HL-60 (cell line): ENCODE measurements at regions not wholly inside any gene's neighbourhood (a gene's known extent, or its start where the extent isn't known, plus 50 kb on each side); places are given as distances from the start of the nearest gene placed in this dataset.

Experiments used
- DNase-seq, 2 experiments: peaks; one replicate each; pipeline ENCODE4 v3.0.0-alpha.2; 2010 to 2020; ENCODE audit warnings: low read depth in 1 of 2, low spot score in 1 of 2
- H3K27ac ChIP-seq: fragments of 250-450 bp; sonication (Bioruptor Pico); replicated peaks from 2 replicates; pipeline ENCODE4 v1.5.1; 2020; ENCODE audit warnings: mild to moderate bottlenecking, moderate library complexity
- H3K27me3 ChIP-seq: fragments of 250-450 bp; sonication (Bioruptor Pico); 2 replicates; pipeline ENCODE4 v1.5.1; 2021; ENCODE audit warnings: mild to moderate bottlenecking, moderate library complexity; ENCODE audit not compliant: insufficient read depth, poor library complexity, severe bottlenecking
- H3K4me3 ChIP-seq: replicated peaks from 2 replicates; pipeline ENCODE4 v1.5.1; 2011; ENCODE audit warnings: mild to moderate bottlenecking, control low read depth, low read length; ENCODE audit not compliant: insufficient read depth
- GABPA ChIP-seq: IDR thresholded peaks from 2 replicates; pipeline ENCODE4 v1.6.1; 2012; ENCODE audit warnings: low read depth
- POLR2AphosphoS5 ChIP-seq: IDR thresholded peaks from 2 replicates; pipeline ENCODE4 v1.6.1; 2012; ENCODE audit warnings: low read depth
- SPI1 ChIP-seq: IDR thresholded peaks from 2 replicates; pipeline ENCODE4 v1.6.1; 2012; ENCODE audit warnings: low read depth, mild to moderate bottlenecking, borderline replicate concordance
- TF ChIP-seq, protein P1 (sequence below): IDR thresholded peaks from one replicate; pipeline ENCODE4 v1.5.1; 2011; ENCODE audit warnings: low read length, control low read depth, inconsistent platforms; ENCODE audit not compliant: insufficient read depth
- TF ChIP-seq, protein P2 (sequence below): IDR thresholded peaks from 2 replicates; pipeline ENCODE4 v1.6.1; 2012; ENCODE audit warnings: low read depth; ENCODE audit not compliant: insufficient replicate concordance

DNA sequence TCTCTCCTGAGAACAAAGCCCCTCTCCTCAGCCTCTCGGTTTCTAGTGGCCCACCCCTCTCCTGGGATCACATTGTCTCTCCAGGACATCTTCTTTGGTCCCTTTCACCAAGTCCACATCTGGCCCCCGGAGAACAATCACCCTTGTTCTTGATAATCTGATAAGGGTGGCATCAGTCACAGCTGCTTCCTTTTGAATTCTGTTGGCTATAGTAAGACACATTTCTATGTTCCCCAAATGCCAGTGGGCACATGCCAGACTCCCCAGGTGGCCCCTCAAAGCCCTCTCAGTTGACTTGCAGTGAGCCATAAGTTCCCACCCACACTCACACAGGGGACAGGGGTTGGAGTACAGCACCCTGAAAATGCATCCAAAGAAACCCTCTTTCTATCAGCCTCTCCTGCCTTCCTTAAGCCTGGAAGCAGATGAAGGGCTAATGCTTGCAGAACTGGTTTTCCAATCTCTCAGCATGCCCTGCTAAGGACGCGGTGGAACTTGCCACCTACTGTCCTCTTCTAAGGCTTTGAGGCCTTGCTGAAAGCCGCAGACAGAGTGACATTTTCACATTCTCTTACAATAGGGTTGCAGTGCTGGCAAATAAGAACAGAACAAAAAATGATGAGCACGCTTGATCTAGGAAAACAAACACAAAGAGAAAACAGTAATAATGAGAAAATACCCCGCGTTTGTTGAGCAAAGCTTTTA, 101.3 kb upstream of the SLCO3A1 start:
- TF ChIP-seq, protein P1, sequence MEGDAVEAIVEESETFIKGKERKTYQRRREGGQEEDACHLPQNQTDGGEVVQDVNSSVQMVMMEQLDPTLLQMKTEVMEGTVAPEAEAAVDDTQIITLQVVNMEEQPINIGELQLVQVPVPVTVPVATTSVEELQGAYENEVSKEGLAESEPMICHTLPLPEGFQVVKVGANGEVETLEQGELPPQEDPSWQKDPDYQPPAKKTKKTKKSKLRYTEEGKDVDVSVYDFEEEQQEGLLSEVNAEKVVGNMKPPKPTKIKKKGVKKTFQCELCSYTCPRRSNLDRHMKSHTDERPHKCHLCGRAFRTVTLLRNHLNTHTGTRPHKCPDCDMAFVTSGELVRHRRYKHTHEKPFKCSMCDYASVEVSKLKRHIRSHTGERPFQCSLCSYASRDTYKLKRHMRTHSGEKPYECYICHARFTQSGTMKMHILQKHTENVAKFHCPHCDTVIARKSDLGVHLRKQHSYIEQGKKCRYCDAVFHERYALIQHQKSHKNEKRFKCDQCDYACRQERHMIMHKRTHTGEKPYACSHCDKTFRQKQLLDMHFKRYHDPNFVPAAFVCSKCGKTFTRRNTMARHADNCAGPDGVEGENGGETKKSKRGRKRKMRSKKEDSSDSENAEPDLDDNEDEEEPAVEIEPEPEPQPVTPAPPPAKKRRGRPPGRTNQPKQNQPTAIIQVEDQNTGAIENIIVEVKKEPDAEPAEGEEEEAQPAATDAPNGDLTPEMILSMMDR = no peak
- TF ChIP-seq SPI1 (no peak), GABPA (no peak), POLR2AphosphoS5 (no peak)
- TF ChIP-seq, protein P2, sequence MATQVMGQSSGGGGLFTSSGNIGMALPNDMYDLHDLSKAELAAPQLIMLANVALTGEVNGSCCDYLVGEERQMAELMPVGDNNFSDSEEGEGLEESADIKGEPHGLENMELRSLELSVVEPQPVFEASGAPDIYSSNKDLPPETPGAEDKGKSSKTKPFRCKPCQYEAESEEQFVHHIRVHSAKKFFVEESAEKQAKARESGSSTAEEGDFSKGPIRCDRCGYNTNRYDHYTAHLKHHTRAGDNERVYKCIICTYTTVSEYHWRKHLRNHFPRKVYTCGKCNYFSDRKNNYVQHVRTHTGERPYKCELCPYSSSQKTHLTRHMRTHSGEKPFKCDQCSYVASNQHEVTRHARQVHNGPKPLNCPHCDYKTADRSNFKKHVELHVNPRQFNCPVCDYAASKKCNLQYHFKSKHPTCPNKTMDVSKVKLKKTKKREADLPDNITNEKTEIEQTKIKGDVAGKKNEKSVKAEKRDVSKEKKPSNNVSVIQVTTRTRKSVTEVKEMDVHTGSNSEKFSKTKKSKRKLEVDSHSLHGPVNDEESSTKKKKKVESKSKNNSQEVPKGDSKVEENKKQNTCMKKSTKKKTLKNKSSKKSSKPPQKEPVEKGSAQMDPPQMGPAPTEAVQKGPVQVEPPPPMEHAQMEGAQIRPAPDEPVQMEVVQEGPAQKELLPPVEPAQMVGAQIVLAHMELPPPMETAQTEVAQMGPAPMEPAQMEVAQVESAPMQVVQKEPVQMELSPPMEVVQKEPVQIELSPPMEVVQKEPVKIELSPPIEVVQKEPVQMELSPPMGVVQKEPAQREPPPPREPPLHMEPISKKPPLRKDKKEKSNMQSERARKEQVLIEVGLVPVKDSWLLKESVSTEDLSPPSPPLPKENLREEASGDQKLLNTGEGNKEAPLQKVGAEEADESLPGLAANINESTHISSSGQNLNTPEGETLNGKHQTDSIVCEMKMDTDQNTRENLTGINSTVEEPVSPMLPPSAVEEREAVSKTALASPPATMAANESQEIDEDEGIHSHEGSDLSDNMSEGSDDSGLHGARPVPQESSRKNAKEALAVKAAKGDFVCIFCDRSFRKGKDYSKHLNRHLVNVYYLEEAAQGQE = no peak
- Histone ChIP-seq H3K27ac (no peak overlapping the region), H3K4me3 (no peak overlapping the region), H3K27me3 (no peaks in the 10 kb centered on the region)
- no peak for DNase-seq

DNA sequence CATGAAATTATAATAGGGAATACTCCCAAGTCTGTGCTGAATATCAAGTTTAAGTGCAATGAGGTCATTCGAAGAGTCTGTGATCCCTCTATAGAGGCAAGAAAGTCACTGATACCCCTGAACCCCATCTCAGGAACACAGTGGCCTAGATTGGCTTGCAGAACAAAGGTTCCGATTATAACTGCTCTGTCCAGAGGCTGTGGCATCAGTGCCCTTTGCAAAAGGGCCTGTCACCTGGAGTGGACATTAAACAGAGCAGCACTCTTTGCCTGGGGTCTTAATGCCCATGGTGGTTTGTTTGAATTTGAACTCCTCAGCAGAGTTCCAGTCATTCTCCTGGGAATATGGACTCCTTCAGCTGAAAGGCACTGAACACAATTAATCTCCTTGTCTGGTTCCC, 93.9 kb upstream of the SLCO3A1 start:
- H3K27me3 ChIP-seq = no peaks in the 10 kb centered on the region
- H3K27ac ChIP-seq = no peak overlapping the region
- TF ChIP-seq, protein P2 = no peak
- TF ChIP-seq POLR2AphosphoS5 = no peak
- TF ChIP-seq SPI1 = no peak
- TF ChIP-seq, protein P1 = no peak
- TF ChIP-seq GABPA = no peak
- H3K4me3 ChIP-seq = no peak overlapping the region
- DNase-seq = no peak

DNA sequence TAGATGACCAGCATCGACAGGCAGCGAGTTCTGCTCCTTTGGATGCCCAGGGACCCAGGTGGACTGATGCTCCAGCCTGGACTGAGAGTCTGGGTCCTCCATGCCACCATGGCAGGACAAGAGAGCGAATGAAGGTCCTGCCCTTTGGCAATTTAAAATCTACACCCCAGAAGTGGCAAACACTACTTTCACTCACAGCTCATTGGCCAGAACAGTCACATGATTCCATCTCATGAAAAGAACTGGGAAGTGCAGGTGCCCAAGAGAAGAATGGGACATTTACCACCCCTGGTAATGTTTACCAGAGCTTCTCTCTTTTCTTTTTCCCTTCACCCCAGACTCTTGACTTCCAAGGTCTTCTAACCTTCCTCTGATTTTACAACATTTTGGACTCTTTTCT, 87.8 kb upstream of the SLCO3A1 start:
- H3K4me3 ChIP-seq = no peak overlapping the region
- H3K27me3 ChIP-seq = peaks cover 2% of the 10 kb centered on the region
- no peak for TF ChIP-seq POLR2AphosphoS5
- TF ChIP-seq GABPA = no peak
- TF ChIP-seq, protein P1 = no peak
- TF ChIP-seq SPI1 = no peak
- TF ChIP-seq, protein P2 = no peak
- DNase-seq = no peak
- no peak overlapping the region for H3K27ac ChIP-seq
